SHP77 treated with DMSO at 0.1 percent for 48 hours (cell line): ENCODE measurements at regions not wholly inside any gene's neighbourhood (a gene's known extent, or its start where the extent isn't known, plus 50 kb on each side); places are given as distances from the start of the nearest gene placed in this dataset.

Experiments
- DNase-seq: peaks from one replicate; lab custom pipeline; 2025; lab: John Stamatoyannopoulos, UW

DNA sequence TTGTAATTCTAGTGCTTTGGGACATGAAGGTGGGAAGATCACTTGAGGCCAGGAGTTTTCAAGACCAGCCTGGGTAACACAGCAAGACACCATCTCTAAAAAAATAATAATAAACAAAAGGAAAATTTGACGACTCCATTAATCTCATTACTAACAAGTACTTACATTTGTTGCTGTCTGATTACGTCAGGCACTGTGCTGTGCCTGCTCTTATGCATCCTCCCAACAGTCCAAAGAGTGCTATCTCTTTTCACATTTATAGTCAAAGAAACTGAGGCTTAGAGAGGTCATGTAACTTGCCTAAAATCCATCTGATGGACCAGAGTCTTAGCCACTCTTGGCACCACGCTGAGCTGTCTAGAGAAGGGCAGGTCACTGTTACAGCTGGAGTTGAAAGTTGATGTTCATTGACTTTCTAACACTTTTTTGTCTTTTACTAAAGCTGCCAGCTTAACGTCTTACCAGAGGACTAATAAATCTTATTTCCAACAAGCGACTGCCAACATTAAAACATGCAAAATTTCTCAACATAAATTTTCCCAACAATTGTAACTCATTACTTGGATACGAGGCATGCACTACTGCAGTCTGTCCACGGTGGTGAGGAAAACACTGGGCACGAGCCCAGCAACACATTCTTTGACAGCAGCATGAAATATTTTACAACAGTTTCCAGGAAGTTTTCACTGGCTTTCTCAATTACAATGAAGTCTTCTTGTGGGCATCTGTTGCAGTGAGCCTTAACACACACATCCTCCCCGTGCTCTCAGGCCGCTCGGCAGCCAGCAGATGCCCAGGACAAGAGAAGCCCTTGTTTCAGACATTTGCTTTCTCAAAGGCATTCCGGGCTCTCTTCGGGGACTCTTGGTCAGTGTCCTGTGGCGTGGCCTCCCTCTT lies 262.9 kb upstream of the PROX1 start:
- no peak for DNase-seq

DNA sequence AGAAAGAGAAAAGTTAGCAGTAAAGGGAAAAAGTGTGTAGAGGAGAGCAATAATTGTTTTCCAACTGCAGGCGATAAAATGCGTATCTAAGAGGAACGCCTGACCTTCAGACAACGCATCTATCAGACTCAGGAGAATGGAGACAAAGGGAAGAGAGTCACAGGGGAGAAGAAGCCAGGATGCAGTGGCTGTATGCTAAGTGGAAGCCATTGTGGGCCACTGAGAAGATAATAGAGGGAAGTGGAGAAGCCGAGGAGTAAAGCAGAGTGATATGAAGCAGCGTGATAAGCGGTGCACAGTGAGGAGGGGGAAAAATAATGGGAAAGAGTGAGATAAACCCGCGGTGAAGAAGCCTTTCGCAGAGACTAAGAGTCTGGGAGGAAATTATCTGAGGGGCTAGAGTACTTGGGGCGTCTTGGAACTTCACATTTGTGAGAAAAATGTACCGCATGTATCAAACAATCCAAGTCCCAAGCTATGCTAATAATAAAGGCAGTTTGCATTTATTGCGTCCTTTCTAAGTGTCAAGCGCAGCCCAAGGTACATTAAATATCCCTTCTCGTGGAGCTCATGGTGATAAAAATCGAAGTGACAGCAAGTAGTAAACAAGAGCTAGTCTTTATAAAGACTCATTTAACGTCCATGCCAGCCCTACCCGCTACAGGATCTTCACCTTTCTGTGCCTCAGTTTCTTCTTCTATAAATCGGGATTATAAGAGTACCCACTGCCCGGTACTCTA lies 259.8 kb upstream of the PROX1 start:
- no peak for DNase-seq

DNA sequence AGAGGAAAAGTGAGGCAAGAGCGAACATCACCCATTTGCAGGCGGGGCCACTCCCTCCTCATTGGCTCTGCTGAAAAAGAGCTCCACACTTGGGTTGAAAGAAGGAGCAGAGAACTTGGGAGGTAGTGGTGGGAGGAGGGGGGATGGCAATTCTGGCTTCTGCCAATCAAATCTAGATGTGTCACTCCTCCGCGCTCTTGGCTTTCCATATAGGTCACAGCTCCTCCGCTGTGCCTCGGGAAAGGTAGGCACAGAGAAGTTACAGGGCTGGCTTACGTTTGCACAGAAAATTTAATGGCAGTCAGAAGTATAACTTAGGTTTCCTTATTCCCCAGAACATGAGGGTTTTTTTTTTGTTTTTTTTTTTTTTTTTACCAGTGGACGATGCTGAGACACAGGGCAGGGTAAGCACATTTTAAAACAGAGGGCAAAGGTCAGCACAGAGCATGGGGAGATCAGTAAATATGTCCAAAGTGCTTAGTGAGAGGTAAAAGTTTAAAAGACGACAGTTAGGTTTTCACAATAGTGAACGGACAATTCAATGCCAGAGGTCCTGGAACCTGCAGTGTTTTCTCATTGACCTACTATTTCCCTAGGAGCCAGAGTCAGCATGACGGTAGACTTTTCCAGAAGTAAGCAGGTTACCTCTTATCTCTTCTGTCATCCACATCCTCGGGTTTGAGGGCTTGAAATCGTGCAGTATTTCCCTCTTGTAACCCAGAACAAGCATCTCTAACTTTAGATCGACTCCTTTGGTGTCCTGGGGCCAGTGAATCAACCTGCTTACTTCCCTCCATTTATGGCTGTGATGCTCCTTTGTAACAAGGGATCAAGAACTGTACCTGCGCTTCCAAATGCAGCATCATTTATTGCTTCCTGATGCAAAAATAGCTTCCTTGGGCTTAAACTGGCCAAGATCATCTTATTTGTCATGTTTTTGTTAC lies 258.9 kb upstream of the PROX1 start:
- no peak for DNase-seq

DNA sequence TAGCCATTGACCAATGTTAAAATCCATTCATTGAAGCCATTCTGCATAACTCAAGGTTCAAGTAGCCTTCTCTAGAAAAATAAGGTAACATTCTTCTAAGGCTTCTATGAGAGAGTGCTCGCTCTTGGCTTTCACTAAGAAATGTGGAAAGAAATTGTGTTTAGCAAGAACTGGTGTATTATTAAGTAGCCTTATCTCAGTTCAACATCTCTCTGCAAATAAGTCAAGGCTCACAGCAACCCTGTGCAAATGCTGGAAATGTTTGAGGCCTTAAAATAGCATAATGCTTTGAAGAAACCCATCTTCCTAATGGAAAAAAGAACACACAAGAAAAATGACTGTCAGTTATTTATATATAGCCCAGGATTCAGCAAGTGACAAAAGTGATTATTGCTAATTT lies 254.1 kb upstream of the PROX1 start:
- DNase-seq: no peak

DNA sequence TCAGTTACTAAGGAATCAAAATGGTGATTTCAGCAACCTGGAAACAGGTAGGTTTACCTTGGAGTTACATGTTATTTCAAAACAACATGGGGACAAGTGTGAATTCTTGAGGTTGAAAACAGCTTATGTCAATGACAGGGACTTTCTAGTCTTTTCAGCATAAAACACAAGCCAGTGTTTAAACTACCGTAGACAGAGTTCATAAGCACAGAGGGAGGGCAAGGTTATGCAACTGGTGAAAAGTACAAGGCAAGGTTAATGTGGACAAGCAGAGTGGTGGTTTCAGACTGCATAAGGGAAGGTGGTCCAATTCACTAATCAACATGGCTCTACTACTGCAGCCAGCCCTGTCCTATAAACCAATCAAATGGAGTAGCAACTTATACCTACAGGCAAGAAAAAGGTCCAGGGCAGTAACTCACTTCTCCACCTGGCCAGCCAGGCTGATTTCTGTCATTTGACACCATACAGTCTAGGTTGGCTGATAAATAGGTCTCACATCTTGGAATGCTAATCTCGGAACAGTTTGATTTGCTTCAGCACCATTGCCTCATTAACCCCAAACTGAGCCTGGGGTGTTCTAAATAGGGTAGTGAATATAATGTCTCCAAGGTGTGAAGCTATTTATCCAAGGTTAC lies 250.3 kb upstream of the PROX1 start:
- no peak for DNase-seq

DNA sequence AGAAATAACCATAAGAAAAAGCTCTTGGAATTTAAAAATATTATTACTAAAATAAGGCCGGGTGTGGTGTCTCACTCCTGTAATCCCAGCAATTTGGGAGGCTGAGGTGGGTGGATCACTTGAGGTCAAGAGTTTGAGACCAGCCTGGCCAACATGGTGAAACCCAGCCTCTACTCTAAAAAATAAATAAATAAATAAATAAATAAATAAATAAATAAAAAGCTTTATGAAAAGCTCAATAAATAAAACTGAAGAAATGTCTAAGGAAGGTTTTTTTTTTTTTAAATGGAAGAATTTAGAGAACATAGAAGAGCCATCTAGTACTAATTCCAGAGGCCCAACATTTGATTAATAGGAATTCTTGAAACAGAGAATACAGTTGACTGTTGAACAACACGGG lies 249.1 kb upstream of the PROX1 start:
- DNase-seq: no peak

DNA sequence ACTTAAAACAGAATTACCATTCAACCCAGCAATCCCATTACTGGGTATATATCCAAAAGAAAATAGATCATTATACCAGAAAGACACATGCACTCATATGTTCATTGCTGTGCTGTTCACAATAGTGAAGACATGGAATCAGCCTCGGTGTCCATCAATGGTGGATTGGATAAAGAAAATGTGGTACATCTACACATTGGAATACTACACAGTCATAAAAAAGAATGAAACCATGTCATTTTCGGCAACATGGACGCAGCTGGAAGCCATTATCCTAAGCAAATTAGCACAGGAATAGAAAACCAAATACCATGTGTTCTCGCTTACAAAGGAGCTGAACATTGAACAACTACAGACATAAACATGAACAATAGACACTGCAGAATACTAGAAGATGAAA lies 244.8 kb upstream of the PROX1 start:
- no peak for DNase-seq

DNA sequence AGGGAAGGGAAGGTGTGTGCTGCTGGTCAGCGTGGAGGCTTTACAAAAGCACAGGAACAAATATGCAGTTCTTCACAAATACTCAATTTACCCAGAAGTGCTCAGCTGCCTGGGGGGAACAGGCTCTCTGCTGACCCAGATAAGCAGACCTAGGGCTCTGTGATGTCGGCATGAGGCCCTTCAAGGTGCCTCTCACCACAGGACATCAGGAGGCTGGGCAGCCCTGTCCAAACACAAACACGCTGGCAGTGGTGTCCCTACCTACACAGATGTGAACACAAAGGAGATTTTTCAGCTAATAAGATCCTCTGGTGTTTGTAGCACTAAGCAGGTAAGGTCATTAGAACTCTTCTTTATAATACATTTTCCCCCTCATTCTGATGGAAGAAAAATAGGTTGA lies 243.0 kb upstream of the PROX1 start:
- DNase-seq: no peak

DNA sequence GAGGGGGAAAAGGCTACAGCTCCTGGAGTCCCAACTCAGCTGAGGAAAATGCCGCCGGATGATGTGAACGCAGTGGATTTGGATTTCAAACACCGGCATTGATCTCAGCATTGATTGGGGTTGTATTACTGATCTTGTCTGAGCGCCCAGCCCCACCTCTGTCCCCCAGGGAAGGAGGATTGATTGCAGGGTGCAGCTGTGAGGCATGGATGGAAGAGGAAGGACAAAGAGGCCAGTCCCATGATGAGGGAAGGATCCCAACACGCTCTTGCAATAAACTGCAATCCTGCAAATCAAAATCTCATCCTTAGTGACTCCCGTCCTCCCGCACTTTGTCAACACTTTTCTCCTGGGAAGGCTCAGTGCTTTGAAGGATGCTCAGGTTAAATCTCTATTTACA lies 242.3 kb upstream of the PROX1 start:
- DNase-seq: no peak

DNA sequence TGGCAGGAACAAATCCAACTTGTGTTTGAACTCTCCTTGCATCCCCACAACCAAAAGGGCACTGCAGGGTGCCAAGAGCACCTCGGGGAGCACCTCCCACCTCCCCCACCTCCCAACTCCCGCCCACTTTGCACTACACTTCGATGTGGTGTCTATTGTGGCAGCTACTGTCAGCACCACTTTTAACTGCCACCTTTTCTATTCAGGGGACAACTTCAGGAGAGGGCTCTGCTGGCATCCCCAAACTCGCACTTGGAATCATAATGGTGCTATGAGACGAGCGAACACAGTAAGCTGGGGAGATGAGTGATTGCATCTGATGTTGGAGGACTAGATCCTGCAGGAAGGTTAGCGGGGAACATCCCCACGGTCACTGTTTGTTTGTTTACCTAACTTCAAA lies 238.2 kb upstream of the PROX1 start:
- no peak for DNase-seq

DNA sequence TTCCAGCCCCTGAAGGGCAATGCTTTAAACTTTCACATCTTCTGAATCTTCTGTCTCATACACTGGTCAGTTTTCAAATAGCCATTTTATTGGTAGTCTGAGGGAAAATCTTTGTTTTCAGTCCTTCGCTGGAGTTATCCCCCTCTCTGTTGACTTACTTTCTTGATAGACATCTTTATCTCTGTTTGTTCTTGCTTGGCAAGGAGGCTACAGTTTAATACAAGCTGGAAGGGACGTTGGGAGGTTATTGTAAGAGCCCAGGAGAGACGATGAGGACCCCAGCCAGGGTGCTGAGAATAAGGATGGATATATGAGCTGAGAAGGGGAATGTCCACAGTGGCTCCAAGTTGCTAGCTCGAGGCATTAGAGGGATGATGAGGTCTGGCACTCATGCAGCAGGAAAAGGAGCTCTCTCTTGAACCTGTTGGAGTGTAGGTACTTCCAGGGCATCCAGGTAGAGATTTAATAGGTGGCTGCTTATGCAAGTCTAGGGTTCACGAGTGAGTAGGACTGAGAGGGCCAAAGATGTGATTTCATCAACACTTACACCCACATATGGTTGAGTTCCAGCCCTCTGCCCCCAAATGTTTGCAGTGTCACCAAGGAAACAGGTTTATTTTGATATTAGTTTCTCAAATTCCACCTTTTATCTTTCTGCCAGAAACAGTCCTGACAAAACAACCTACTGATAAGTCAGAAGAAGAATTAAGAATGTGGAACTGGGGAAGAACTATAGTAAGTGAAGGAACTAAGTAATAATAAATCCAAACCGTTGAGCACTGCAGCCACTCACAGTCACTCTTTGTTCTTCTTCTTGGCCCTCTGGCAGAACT lies 237.3 kb upstream of the PROX1 start:
- no peak for DNase-seq

DNA sequence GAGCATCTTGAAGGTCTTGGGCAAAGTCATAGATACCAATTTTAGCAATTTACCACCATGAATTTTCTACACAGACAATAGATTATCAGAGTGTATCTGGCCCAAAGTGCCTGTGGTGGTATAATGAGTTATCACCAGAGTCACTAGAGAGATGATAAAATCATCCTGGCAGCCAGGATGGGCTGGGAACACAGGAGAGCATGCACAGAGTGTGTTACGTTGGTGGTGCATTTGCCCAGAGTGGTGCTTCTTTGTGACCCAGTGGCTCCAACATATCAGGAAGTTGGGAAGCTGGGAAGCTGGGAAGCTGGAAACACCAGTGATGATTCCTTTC lies 236.7 kb upstream of the PROX1 start:
- no peak for DNase-seq

DNA sequence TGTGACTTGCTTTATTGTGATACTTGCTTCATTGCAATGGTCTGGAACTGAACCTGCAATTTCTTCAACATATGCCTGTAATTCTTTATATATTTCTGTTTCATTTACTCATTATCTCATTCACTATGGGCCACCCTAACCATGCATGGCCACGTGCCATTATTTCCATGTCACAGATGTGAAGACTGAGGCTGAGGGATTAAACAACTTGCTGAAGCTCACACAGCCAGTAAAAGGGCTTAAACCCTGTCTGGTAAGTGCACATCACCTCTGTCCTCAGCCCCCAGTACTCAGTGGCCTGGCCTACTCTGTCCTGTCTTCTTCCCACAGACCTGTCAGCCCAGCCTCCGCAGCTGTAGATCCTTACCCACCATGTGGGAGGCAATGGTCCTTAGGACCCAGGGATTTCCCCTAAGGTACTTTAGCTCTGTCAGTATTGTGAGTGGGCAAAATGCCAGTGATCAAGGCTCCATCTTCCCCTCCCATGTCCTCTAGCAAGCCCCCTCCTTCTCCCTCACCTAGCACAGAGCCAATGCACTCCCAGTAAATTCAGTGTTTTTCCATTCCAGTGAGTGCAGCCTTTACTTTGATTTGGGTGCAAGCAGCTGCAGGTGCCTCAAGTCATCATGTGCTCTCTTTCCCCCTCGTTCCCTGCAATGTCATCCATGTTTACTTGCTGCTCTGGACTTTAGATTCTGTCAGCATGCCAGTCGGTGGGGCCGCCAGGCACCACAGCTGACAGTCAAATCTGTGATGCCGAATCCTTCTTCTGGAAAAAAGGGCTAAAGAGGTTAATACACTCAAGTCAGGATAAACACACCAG lies 228.2 kb upstream of the PROX1 start:
- peak; percentile 92 for DNase-seq

DNA sequence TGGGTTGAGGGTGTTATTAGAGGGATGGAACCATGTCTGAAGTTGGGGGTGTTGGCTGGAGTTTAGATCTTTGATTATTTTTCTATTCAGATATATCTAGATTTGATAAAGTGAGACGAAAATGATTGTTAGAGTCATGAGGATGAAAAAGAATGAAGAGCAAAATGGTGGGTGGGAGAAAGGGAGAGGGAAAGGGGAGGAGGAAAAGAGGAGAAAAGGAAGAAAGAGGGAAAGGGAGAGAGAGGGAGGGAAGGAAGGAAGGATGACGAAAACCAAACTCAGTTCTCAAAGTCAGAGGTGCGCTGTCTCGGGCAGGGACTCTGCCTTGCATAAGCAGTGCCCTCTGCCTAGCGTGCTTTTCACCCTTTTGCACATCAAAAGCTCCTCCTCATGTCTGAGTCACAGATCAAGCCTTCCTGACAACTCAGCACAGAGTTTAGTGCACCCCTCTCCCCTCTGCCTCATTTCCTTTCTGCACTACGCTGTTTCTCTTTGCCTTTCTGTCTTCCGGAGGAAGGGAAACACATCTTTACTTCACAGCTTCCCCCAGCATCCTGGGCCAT lies 225.8 kb upstream of the PROX1 start:
- DNase-seq: no peak

DNA sequence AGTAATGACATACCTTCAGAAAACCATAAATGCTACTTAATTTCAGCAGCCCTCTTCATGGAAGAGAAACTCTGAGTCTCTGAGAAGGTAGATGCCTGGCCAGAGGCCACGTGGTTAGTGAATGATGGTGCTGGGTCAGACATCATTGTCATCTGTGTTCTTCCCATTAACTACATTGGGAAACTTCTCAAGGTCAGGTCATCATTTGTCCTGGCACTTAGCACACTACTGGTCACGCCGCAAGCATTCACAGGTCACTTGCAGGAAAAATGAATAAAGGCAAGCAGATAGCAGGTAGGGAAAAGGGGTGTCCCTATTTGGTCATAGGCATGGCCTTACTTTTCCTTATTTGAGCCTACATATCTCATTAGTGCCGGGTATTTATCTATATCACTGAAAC lies 220.1 kb upstream of the PROX1 start:
- no peak for DNase-seq

DNA sequence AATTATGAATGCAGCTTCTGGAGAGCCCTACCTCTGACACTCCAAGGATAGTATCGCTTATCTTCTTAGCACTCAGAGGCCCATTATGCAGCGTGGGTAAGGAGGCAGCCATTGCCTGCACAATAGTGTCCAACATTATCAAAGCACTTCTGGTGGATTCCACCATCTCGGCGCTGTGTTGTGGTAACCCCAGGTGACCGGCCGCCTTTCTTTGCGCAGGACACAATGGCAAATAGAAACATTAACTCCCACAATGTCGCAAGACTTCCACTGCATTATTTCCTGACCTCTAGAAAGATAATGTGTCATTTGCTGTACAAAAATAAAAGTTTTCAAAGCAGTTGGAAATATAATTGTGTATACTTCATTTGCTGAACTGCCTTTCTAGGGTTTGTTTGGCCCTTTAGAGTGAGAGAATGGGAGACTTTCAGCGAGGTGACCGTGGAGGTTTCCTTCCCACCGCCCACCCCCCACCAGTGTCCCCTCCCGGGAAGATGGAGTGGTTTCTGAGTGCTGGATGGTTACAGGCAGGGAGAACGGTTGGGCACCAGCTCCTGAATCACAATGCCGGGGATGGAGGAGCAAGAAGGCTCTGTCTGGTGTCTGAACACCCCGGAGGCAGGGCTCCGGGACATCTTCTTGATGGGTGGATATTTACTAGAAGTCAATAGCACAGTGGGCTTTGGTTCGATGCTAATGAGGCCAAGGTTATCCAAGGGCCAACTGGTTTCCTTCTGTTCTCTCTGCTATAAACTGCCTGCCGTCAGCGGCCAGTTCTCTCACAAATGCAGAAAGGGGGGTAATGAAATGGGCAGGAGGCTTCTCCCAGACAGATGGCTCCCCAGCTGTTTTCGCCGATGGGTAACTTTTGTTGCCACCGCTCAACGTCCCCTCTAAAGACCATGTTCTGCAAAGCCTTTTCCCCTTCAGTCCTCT lies 215.4 kb upstream of the PROX1 start:
- DNase-seq: no peak

DNA sequence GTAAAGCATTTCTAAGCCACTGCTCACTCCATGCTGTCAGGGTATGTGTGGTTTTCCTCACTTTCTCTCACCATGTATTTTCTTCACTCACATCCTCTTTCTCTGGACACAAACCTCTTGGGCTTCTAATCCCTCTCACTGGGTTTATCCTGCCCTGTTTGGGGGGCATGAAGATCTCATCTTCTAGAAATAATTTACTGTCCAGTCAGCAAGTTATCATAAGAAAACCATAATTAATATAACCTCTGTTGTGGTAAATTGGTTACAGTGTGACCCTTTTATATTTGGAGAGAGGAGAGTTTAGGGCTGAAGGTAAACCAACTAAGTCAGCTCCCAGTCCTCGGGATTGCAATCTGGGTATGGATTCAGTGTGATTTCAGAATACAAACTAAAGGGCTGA lies 213.8 kb upstream of the PROX1 start:
- DNase-seq: no peak

DNA sequence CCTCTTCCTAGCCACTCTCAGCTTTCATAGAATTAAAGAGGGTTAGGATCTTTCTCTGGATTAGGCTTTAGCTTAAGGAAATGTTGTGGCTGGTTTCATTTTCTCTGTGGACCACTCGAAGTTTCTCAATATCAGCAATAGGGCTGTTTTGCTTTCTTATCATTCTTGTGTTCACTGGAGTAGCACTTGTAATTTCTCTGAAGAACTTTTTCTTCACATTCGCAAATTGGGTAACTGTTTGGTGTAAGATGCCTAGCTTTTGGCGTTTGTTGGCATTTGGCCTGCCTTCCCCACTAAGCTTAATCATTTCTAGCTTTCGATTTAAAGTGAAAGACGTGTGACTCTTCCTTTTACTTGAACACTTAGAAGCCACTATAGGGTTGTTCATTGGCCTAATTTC lies 210.8 kb upstream of the PROX1 start:
- no peak for DNase-seq

DNA sequence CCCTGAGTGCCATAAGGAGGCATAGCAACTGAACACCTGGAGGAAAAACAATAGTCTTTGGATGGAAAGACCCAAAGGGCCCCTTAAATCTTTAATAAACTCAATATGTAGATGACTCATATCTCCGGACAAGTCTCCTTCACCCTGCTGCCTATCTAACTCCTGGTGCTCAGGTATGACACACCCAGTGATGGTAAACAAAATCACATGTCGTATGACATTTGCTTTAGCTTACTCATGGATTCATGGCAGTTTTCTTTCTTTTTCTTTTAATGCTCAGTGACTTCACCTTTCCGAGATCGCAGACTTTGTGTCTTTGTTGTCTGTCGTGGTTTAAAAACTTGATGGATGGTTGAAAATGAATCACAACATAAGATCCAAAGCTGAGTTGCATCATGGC lies 208.5 kb upstream of the PROX1 start:
- DNase-seq: no peak
